MM.1S (cell line): ENCODE measurements at regions not wholly inside any gene's neighbourhood (a gene's known extent, or its start where the extent isn't known, plus 50 kb on each side); places are given as distances from the start of the nearest gene placed in this dataset.

Experiments used
- DNase-seq: peaks from one replicate; pipeline ENCODE4 v3.0.0-alpha.2; 2015
- H2AFZ ChIP-seq: fragments of 300-600 bp; sonication (generic); 2 replicates; pipeline ENCODE4 v1.6.0; 2016; ENCODE audit warnings: antibody characterized with exemption, low read length
- H3F3A ChIP-seq: fragments of 300-600 bp; sonication (generic); 2 replicates; pipeline ENCODE4 v1.6.1; 2016; ENCODE audit warnings: mild to moderate bottlenecking, antibody characterized with exemption, low read length, moderate library complexity, mixed read lengths; ENCODE audit not compliant: insufficient read depth
- H3K27ac ChIP-seq: fragments of 300-600 bp; sonication (generic); 2 replicates; pipeline ENCODE4 v1.5.1; 2016; ENCODE audit warnings: mild to moderate bottlenecking, low read length
- H3K27me3 ChIP-seq: fragments of 300-600 bp; sonication (generic); replicated peaks from 2 replicates; pipeline ENCODE4 v1.6.0; 2016; ENCODE audit warnings: low read length; ENCODE audit not compliant: insufficient read depth
- H3K36me3 ChIP-seq: fragments of 300-600 bp; sonication (generic); replicated peaks from 2 replicates; pipeline ENCODE4 v1.6.1; 2016; ENCODE audit warnings: mild to moderate bottlenecking, low read length, mixed read lengths; ENCODE audit not compliant: insufficient read depth
- H3K4me1 ChIP-seq: fragments of 300-600 bp; sonication (generic); 2 replicates; pipeline ENCODE4 v1.6.1; 2016; ENCODE audit warnings: low read length, mixed read lengths
- H3K4me2 ChIP-seq: fragments of 300-600 bp; sonication (generic); 2 replicates; pipeline ENCODE4 v1.6.0; 2016; ENCODE audit warnings: low read depth, low read length
- H3K4me3 ChIP-seq: fragments of 300-600 bp; sonication (generic); 2 replicates; pipeline ENCODE4 v1.5.1; 2016; ENCODE audit warnings: low read length, mixed read lengths
- H3K79me2 ChIP-seq: fragments of 300-600 bp; sonication (generic); 2 replicates; pipeline ENCODE4 v1.6.1; 2016; ENCODE audit warnings: mixed run types, low read length, mixed read lengths
- H3K9ac ChIP-seq: fragments of 300-600 bp; sonication (generic); 2 replicates; pipeline ENCODE4 v1.6.1; 2016; ENCODE audit warnings: low read length, mixed read lengths
- H3K9me2 ChIP-seq: fragments of 300-600 bp; sonication (generic); replicated peaks from 2 replicates; pipeline ENCODE4 v1.6.1; 2016; ENCODE audit warnings: mild to moderate bottlenecking, low read length, mixed read lengths; ENCODE audit not compliant: insufficient read depth
- H3K9me3 ChIP-seq: fragments of 300-600 bp; sonication (generic); replicated peaks from 2 replicates; pipeline ENCODE4 v1.6.1; 2016; ENCODE audit warnings: mild to moderate bottlenecking, low read length, mixed read lengths; ENCODE audit not compliant: insufficient read depth
- H4K20me1 ChIP-seq: fragments of 300-600 bp; sonication (generic); 2 replicates; pipeline ENCODE4 v1.6.1; 2016; ENCODE audit warnings: mild to moderate bottlenecking, low read length, moderate library complexity, mixed read lengths; ENCODE audit not compliant: insufficient read depth
- CTCF ChIP-seq: fragments of 300-600 bp; sonication (generic); IDR thresholded peaks from 2 replicates; pipeline ENCODE4 v1.5.1; 2016; ENCODE audit warnings: antibody characterized with exemption, low read length, mixed read lengths
- EZH2 ChIP-seq: fragments of 300-600 bp; sonication (generic); optimal IDR thresholded peaks from 2 replicates; pipeline ENCODE3; 2017; ENCODE audit warnings: low read depth, mild to moderate bottlenecking, antibody characterized with exemption, low read length, mixed read lengths
- EZH2phosphoT487 ChIP-seq: fragments of 300-600 bp; sonication (generic); IDR thresholded peaks from 2 replicates; pipeline ENCODE4 v1.6.1; 2018; ENCODE audit warnings: antibody characterized with exemption, low read length

- DNase-seq: no peak
- no peaks in the 10 kb centered on the region for H3K36me3 ChIP-seq
- no peak overlapping the region for H3K4me2 ChIP-seq
- no peaks in the 10 kb centered on the region for H3K9me2 ChIP-seq
- no peak overlapping the region for H3K27ac ChIP-seq
- no peak overlapping the region for H2AFZ ChIP-seq
- H3K4me1 ChIP-seq: no peaks in the 10 kb centered on the region
- no peaks in the 10 kb centered on the region for H3K27me3 ChIP-seq
- no peaks in the 10 kb centered on the region for H3K79me2 ChIP-seq
- H3F3A ChIP-seq: no peaks in the 10 kb centered on the region
- TF ChIP-seq EZH2phosphoT487 (no peak), CTCF (no peak), EZH2 (no peak)
- no peaks in the 10 kb centered on the region for H4K20me1 ChIP-seq
- H3K9me3 ChIP-seq: no peaks in the 10 kb centered on the region
- H3K9ac ChIP-seq: no peak overlapping the region
- H3K4me3 ChIP-seq: no peak overlapping the region
Observed at GRCh38 chr3:22609139-22609538, 594.0 kb upstream of the UBE2E2 start.

- H3K9ac ChIP-seq: no peak overlapping the region
- no peaks in the 10 kb centered on the region for H3K79me2 ChIP-seq
- no peaks in the 10 kb centered on the region for H3K9me3 ChIP-seq
- H2AFZ ChIP-seq: no peak overlapping the region
- DNase-seq: no peak
- H3K9me2 ChIP-seq: no peaks in the 10 kb centered on the region
- no peak for TF ChIP-seq EZH2phosphoT487
- no peak for TF ChIP-seq EZH2
- TF ChIP-seq CTCF: no peak
- no peaks in the 10 kb centered on the region for H3F3A ChIP-seq
- H3K27ac ChIP-seq: no peak overlapping the region
- H3K36me3 ChIP-seq: no peaks in the 10 kb centered on the region
- H4K20me1 ChIP-seq: no peaks in the 10 kb centered on the region
- H3K4me2 ChIP-seq: no peak overlapping the region
- H3K4me3 ChIP-seq: no peak overlapping the region
- H3K27me3 ChIP-seq: no peaks in the 10 kb centered on the region
- no peaks in the 10 kb centered on the region for H3K4me1 ChIP-seq
Observed at GRCh38 chr3:22612927-22613326, 590.2 kb upstream of the UBE2E2 start.

- DNase-seq: no peak
- Histone ChIP-seq H3K9ac (no peak overlapping the region), H3K9me3 (no peaks in the 10 kb centered on the region), H4K20me1 (no peaks in the 10 kb centered on the region), H3K4me2 (no peak overlapping the region), H3K27ac (no peak overlapping the region), H3K4me3 (no peak overlapping the region), H3K36me3 (no peaks in the 10 kb centered on the region), H3K9me2 (no peaks in the 10 kb centered on the region), H2AFZ (no peak overlapping the region), H3K4me1 (no peaks in the 10 kb centered on the region), H3F3A (no peaks in the 10 kb centered on the region), H3K27me3 (no peaks in the 10 kb centered on the region), H3K79me2 (no peaks in the 10 kb centered on the region)
- TF ChIP-seq EZH2 (no peak), EZH2phosphoT487 (no peak), CTCF (no peak)
Observed at GRCh38 chr3:22615790-22616189, 587.3 kb upstream of the UBE2E2 start.

GRCh38 chr3:22617372-22617771, 585.8 kb upstream of the UBE2E2 start:
- no peaks in the 10 kb centered on the region for H3K4me1 ChIP-seq
- H3K9me2 ChIP-seq: no peaks in the 10 kb centered on the region
- H3F3A ChIP-seq: no peaks in the 10 kb centered on the region
- H3K9me3 ChIP-seq: no peaks in the 10 kb centered on the region
- H3K79me2 ChIP-seq: no peaks in the 10 kb centered on the region
- no peak overlapping the region for H3K4me3 ChIP-seq
- no peaks in the 10 kb centered on the region for H3K36me3 ChIP-seq
- no peak for DNase-seq
- no peak overlapping the region for H3K4me2 ChIP-seq
- no peak overlapping the region for H2AFZ ChIP-seq
- no peak overlapping the region for H3K27ac ChIP-seq
- H3K27me3 ChIP-seq: no peaks in the 10 kb centered on the region
- H4K20me1 ChIP-seq: no peaks in the 10 kb centered on the region
- TF ChIP-seq EZH2phosphoT487 (no peak), EZH2 (no peak), CTCF (no peak)
- H3K9ac ChIP-seq: no peak overlapping the region
